ENCODE measurements at regions not wholly inside any gene's neighbourhood (a gene's known extent, or its start where the extent isn't known, plus 50 kb on each side); places are given as distances from the start of the nearest gene placed in this dataset.

- no peak for TF ChIP-seq CTCF (IDR thresholded peaks at IDR 0.05; ENCODE audit: unreplicated experiment)
- Mint-ChIP-seq H3K9me3 (ENCODE audit: unreplicated experiment) (no peaks in the 10 kb centered on the region), H3K36me3 (ENCODE audit: low read depth, unreplicated experiment) (no peaks in the 10 kb centered on the region), H3K4me3 (ENCODE audit: unreplicated experiment) (no peak overlapping the region), H3K27ac (ENCODE audit: unreplicated experiment) (no peak overlapping the region), H3K4me1 (ENCODE audit: unreplicated experiment) (no peaks in the 10 kb centered on the region), H3K27me3 (ENCODE audit: unreplicated experiment) (no peaks in the 10 kb centered on the region)
- no peak for DNase-seq (ENCODE audit: low spot score)
Measured at GRCh38 chr4:126451237-126451873, 1136.6 kb downstream of the FAT4 start.

GRCh38 chr4:126455865-126456264, 1141.1 kb downstream of the FAT4 start:
- TF ChIP-seq CTCF (IDR thresholded peaks at IDR 0.05; ENCODE audit: unreplicated experiment), result no peak
- no peaks in the 10 kb centered on the region for H3K4me1 Mint-ChIP-seq (ENCODE audit: unreplicated experiment)
- H3K27ac Mint-ChIP-seq (ENCODE audit: unreplicated experiment), result no peak overlapping the region
- H3K9me3 Mint-ChIP-seq (ENCODE audit: unreplicated experiment), result no peaks in the 10 kb centered on the region
- no peaks in the 10 kb centered on the region for H3K36me3 Mint-ChIP-seq (ENCODE audit: low read depth, unreplicated experiment)
- H3K27me3 Mint-ChIP-seq (ENCODE audit: unreplicated experiment), result no peaks in the 10 kb centered on the region
- no peak for DNase-seq (ENCODE audit: low spot score)
- no peak overlapping the region for H3K4me3 Mint-ChIP-seq (ENCODE audit: unreplicated experiment)

- no peak for TF ChIP-seq CTCF (IDR thresholded peaks at IDR 0.05; ENCODE audit: unreplicated experiment)
- no peak overlapping the region for H3K27ac Mint-ChIP-seq (ENCODE audit: unreplicated experiment)
- no peaks in the 10 kb centered on the region for H3K36me3 Mint-ChIP-seq (ENCODE audit: low read depth, unreplicated experiment)
- no peak for DNase-seq (ENCODE audit: low spot score)
- H3K4me1 Mint-ChIP-seq (ENCODE audit: unreplicated experiment), result no peaks in the 10 kb centered on the region
- no peaks in the 10 kb centered on the region for H3K27me3 Mint-ChIP-seq (ENCODE audit: unreplicated experiment)
- H3K4me3 Mint-ChIP-seq (ENCODE audit: unreplicated experiment), result no peak overlapping the region
- H3K9me3 Mint-ChIP-seq (ENCODE audit: unreplicated experiment), result no peaks in the 10 kb centered on the region
Measured at GRCh38 chr4:126458993-126459392, 1144.2 kb downstream of the FAT4 start.

- H3K9me3 Mint-ChIP-seq (ENCODE audit: unreplicated experiment), result no peaks in the 10 kb centered on the region
- no peaks in the 10 kb centered on the region for H3K4me1 Mint-ChIP-seq (ENCODE audit: unreplicated experiment)
- H3K27ac Mint-ChIP-seq (ENCODE audit: unreplicated experiment), result no peak overlapping the region
- H3K4me3 Mint-ChIP-seq (ENCODE audit: unreplicated experiment), result no peak overlapping the region
- no peaks in the 10 kb centered on the region for H3K27me3 Mint-ChIP-seq (ENCODE audit: unreplicated experiment)
- H3K36me3 Mint-ChIP-seq (ENCODE audit: low read depth, unreplicated experiment), result no peaks in the 10 kb centered on the region
- no peak for DNase-seq (ENCODE audit: low spot score)
- no peak for TF ChIP-seq CTCF (IDR thresholded peaks at IDR 0.05; ENCODE audit: unreplicated experiment)
Measured at GRCh38 chr4:126465341-126465740, 1150.6 kb downstream of the FAT4 start.

GRCh38 chr4:126466848-126467247, 1152.1 kb downstream of the FAT4 start:
- Mint-ChIP-seq H3K27ac (ENCODE audit: unreplicated experiment) (no peak overlapping the region), H3K4me1 (ENCODE audit: unreplicated experiment) (no peaks in the 10 kb centered on the region), H3K9me3 (ENCODE audit: unreplicated experiment) (no peaks in the 10 kb centered on the region), H3K36me3 (ENCODE audit: low read depth, unreplicated experiment) (no peaks in the 10 kb centered on the region), H3K4me3 (ENCODE audit: unreplicated experiment) (no peak overlapping the region), H3K27me3 (ENCODE audit: unreplicated experiment) (no peaks in the 10 kb centered on the region)
- no peak for DNase-seq (ENCODE audit: low spot score)
- TF ChIP-seq CTCF (IDR thresholded peaks at IDR 0.05; ENCODE audit: unreplicated experiment), result no peak
